HG03066 (cell line): ENCODE measurements at regions not wholly inside any gene's neighbourhood (a gene's known extent, or its start where the extent isn't known, plus 50 kb on each side); places are given as distances from the start of the nearest gene placed in this dataset.

Experiments
- ATAC-seq: cut with Tn5 transposase; IDR thresholded peaks from one replicate; pipeline ENCODE4 v1.9.1; 2021; ENCODE audit warnings: low read depth; ENCODE audit not compliant: unreplicated experiment

DNA sequence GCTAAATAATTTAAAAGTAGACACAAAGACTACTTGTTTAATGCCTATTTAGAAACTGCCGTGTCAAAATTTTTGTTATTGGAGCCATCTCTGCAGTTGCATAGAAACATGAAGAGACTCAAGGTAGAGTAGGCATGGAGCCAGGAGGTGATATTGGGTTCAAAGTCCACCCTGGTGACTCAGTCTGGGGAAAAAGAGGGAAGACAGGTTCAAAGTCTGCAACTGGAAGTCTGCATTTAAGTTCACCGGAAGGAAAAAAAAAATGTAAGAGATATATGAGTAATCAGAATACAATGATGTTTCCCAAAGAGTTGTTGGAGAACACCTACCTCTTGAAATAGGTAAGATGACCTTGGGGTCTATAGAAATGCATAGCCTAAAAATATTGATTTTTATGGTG, 67.4 kb upstream of the QRFPR start:
- ATAC-seq = no peak

DNA sequence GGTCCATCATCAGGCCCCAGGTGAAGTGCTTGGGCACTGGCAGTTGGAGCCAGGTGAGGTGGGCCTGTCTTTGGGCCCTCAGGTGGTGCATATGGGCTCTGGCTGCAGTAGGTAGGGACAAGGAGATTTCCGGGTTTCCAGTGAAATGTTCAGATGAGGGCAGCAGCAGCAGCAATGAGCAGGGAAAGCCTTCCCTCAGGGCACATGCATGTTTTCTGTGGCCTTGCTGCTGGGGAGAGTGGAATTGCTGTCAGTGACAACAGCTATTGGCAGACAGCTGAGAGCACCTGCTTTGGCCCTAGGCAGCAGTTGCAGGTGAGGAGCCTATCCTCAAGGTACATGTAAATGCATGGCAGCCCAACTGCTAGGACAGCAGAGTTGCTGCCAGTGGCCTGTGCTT, 58.9 kb upstream of the QRFPR start:
- ATAC-seq = no peak
